ENCODE measurements at regions not wholly inside any gene's neighbourhood (a gene's known extent, or its start where the extent isn't known, plus 50 kb on each side); places are given as distances from the start of the nearest gene placed in this dataset.

DNA sequence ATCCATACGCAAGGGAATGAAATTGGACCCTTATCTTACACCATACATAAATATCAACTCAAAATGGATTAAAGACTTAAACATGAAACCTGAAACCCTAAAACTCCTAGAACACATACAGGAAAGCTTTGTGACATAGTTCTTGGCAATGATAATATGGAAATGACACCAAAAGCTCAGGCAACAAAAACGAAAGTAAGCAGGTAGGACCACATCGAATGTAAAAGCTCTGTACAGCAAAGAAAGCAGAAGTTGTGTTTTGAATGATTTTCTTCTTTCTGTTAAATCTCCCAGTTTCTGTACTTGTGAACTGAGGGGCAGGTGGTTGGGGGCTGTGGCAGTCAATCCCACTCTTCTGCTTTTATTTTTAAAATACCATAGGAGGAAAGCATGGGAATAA lies 368.4 kb upstream of the PODXL start:
- H2BK20ac ChIP-seq (ENCODE audit: low read depth, low read length): no peak overlapping the region
- TF ChIP-seq MXI1 (IDR thresholded peaks at IDR 0.05; ENCODE audit: borderline replicate concordance, low read depth, low read length) (no peak), FOS (IDR thresholded peaks at IDR 0.05; ENCODE audit: low read depth, low read length) (no peak), NFE2L2 (IDR thresholded peaks at IDR 0.05; ENCODE audit: low read depth, low read length) (no peak), POLR2A (IDR thresholded peaks at IDR 0.05; ENCODE audit: low read depth, low read length) (no peak), RAD21 (IDR thresholded peaks at IDR 0.05; ENCODE audit: low read length) (no peak)
- TF ChIP-seq, protein P1, sequence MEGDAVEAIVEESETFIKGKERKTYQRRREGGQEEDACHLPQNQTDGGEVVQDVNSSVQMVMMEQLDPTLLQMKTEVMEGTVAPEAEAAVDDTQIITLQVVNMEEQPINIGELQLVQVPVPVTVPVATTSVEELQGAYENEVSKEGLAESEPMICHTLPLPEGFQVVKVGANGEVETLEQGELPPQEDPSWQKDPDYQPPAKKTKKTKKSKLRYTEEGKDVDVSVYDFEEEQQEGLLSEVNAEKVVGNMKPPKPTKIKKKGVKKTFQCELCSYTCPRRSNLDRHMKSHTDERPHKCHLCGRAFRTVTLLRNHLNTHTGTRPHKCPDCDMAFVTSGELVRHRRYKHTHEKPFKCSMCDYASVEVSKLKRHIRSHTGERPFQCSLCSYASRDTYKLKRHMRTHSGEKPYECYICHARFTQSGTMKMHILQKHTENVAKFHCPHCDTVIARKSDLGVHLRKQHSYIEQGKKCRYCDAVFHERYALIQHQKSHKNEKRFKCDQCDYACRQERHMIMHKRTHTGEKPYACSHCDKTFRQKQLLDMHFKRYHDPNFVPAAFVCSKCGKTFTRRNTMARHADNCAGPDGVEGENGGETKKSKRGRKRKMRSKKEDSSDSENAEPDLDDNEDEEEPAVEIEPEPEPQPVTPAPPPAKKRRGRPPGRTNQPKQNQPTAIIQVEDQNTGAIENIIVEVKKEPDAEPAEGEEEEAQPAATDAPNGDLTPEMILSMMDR (conservative IDR thresholded peaks at IDR 0.05; ENCODE audit: low read depth, low read length): no peak
- H3K4me2 ChIP-seq (ENCODE audit: low read depth, low read length): peak overlapping the region; percentile 10; the same call in 1 of the 2 replicates
- no peak overlapping the region for H2AFZ ChIP-seq (replicated peaks; ENCODE audit: low read length, poor library complexity)
- intact Hi-C loops (cut with micrococcal nuclease) (no loop called here), in situ Hi-C loops (cut with MboI; ENCODE audit: low sequenced_read_pairs) (no loop called here), dilution Hi-C loops (cut with HindIII; ENCODE audit: low sequenced_read_pairs, unreplicated experiment) (no loop called here)
- H3K36me3 ChIP-seq (ENCODE audit: control insufficient read depth, insufficient read depth, low read length): no peaks in the 10 kb centered on the region
- WGBS, 2 experiments (ENCODE audit: extremely low coverage in 2 of 2, insufficient read length in 1 of 2): no CpG with 5 or more reads among the region's 3 CpGs
- no peak overlapping the region for H4K8ac ChIP-seq (ENCODE audit: low read depth in 2 of 2, low read length in 2 of 2)
- ATAC-seq (ENCODE audit: low read depth) (no peak), DNase-seq (no peak)
- H3K9me1 ChIP-seq (ENCODE audit: insufficient read depth, low read length): peaks cover 2% of the 10 kb centered on the region; the same call in 1 of the 2 replicates
- H3K18ac ChIP-seq (ENCODE audit: low read depth, low read length): no peak overlapping the region
- no peak overlapping the region for H2AK5ac ChIP-seq (ENCODE audit: low read depth, low read length)
- H3K79me1 ChIP-seq (ENCODE audit: low read depth in 1 of 2, low read length in 2 of 2): no peaks in the 10 kb centered on the region
- no peak overlapping the region for H2BK120ac ChIP-seq (ENCODE audit: low read depth, low read length)
- no peak overlapping the region for H3K56ac ChIP-seq (ENCODE audit: extremely low read depth, insufficient read depth, low read length)
- no peaks in the 10 kb centered on the region for H4K20me1 ChIP-seq (ENCODE audit: insufficient read depth, low read length)
- H3K23ac ChIP-seq (ENCODE audit: low read depth, low read length): no peak overlapping the region
- no peaks in the 10 kb centered on the region for H3K4me1 ChIP-seq (ENCODE audit: control insufficient read depth, insufficient read depth, low read length)
- no peak overlapping the region for H3K4ac ChIP-seq (ENCODE audit: low read depth, low read length)
- no peak overlapping the region for H4K5ac ChIP-seq (ENCODE audit: low read depth, low read length)
- ChIA-PET CTCF (no interaction called here), POLR2A (ENCODE audit: unreplicated experiment) (no interaction called here)
- H3K9ac ChIP-seq (ENCODE audit: low read depth, low read length): no peak overlapping the region
- H2AK9ac ChIP-seq (replicated peaks; ENCODE audit: low read depth, low read length, poor library complexity): no peak overlapping the region
- H3K27me3 ChIP-seq (ENCODE audit: control insufficient read depth, insufficient read depth, low read length): no peaks in the 10 kb centered on the region
- no peak overlapping the region for H3K27ac ChIP-seq (ENCODE audit: insufficient read depth, low read length)
- no peak overlapping the region for H2BK5ac ChIP-seq (ENCODE audit: low read depth, low read length, poor library complexity, severe bottlenecking)
- no peak overlapping the region for H4K91ac ChIP-seq (ENCODE audit: insufficient read depth, low read depth, low read length)
- peak overlapping the region; percentile 14; the same call in 1 of the 2 replicates for H3K4me3 ChIP-seq (ENCODE audit: insufficient read depth, low read depth, low read length)
- no peaks in the 10 kb centered on the region for H3K9me3 ChIP-seq (ENCODE audit: control insufficient read depth, insufficient read depth, low read length)
- BruUV-seq (replicated peaks): no TSS peak
- no peak overlapping the region for H2BK15ac ChIP-seq (ENCODE audit: low read depth, low read length)
- no peak overlapping the region for H3K14ac ChIP-seq (replicated peaks; ENCODE audit: low read depth, low read length)

Data from IMR-90 (cell line).